ENCODE measurements at regions not wholly inside any gene's neighbourhood (a gene's known extent, or its start where the extent isn't known, plus 50 kb on each side); places are given as distances from the start of the nearest gene placed in this dataset.

DNA sequence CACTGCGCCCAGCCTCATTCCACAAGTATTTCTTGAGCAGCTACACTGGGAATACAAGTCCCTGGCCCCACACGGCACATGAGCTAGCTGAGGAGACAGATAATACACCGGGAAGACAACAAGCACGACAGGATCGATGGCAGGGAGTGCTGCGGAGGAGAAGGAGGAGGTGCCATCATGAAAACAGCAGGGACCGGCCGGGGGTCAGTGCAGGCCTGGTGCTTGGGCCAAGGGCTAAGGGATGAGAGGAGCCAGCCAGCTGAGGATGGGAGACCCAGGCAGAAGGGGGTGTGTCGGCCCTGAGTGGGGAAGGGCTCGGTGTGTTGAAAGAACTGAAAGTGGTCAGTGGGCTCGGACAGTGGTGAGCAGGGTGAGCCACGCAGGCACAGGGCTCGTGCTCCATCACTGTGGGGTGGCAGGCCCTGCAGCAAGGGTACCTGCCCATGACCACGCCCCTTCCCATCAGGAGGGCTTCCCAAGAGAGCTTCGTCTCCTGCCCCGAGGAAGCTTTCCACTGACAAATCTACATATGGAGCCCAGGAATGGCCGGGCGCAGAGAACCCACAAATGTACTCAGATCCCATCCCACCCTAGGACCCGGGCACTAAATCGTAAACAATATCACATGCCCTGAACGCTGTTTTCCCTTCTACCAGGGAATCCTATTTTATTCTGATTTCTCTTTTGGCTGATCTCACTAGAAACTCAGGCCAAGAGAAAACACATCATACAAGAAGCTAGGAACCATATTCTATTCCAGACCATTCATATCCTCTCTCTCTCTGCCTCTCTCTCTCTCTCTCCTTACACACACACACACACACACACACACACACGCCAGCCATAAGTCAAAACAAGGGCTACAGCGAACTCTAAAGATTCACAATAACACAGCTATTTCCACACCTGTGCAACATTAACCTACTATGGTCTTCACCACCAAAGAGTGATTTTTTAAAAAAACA is 50.7 kb upstream of the TNRC6C start:
- no peak for DNase-seq (ENCODE audit: low read depth)

DNA sequence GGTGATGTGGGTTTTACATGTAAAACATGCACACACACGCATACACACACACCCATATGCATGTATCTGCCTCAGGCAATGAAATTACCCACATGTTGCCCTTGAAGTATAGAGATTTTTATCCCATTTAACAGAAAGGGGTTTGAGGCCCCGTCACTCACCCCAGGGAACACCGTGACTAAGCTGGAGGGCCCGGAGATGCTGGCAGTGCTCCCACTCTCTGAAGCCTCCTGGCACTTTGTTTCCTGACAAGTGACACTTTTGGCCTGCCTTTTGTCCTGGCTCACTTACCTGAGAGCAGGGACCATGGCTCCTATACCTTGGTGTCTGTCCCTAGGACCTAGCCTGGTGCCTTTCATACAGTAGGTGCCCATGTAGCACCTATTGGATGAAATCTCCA is 50.0 kb upstream of the TNRC6C start:
- no peak for DNase-seq (ENCODE audit: low read depth)

Measured in stromal cell of bone marrow (primary cell).